Suppressor macrophage (primary cell): ENCODE measurements at regions not wholly inside any gene's neighbourhood (a gene's known extent, or its start where the extent isn't known, plus 50 kb on each side); places are given as distances from the start of the nearest gene placed in this dataset.
A peak's percentile ranks its signal among the peaks of the same experiment; 100 is the strongest.
"Not testable (repeated sequence)": the region's sequence is repeated elsewhere in the genome, so short reads cannot be mapped to it uniquely, and the experiment has no call there.

Source experiments
- DNase-seq, 4 experiments: peaks; one replicate each; pipeline ENCODE4 v3.0.0-alpha.2; 2020 to 2022

DNA sequence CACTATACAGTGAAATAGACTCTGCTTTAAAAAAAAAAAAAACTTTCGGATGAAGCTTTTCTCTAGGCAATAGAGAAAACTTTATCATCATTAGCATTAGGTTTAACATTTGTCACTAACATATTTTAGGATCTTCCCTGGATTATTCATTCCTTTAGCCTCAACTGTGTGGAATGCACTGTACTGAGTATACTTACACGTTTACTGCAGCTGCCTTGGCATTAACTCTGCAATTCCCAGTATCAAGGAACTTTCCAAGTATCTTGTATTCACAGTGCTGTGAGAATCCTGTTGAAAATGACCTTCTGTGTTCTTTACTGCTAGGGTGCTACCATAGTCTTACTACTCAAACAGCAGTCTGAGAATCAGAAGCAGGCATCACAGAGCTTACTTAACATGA lies 328.2 kb upstream of the COL3A1 start:
- no peak for DNase-seq

DNA sequence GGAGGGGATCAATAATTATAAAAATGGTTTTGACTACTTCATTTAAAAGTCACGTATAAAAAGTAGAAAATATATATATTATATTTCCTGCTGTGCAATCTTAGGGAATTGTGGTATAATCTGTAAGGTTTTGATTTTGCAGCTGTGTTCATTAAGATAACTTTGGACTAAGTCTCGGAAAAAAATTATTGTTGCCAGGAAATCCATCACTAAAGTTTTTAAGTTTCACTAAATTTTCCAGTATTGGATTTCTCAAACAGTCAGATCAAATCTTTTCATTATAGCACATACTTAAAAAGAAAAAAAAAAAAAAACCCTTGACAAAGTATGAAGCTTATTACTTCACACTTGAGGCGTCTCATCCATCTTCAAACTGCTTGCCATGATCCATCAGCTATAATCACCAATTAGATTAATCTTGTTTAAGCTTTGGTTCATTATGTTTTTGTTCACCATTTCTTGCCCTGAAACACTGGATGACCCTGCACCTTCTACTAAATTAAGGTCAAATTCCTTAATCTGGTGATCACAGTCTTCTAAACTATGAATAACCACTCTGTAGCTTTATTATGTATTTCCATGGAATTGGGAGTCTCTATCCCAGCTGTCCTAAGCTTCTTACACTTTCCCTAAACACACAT lies 326.6 kb upstream of the COL3A1 start:
- no peak for DNase-seq

DNA sequence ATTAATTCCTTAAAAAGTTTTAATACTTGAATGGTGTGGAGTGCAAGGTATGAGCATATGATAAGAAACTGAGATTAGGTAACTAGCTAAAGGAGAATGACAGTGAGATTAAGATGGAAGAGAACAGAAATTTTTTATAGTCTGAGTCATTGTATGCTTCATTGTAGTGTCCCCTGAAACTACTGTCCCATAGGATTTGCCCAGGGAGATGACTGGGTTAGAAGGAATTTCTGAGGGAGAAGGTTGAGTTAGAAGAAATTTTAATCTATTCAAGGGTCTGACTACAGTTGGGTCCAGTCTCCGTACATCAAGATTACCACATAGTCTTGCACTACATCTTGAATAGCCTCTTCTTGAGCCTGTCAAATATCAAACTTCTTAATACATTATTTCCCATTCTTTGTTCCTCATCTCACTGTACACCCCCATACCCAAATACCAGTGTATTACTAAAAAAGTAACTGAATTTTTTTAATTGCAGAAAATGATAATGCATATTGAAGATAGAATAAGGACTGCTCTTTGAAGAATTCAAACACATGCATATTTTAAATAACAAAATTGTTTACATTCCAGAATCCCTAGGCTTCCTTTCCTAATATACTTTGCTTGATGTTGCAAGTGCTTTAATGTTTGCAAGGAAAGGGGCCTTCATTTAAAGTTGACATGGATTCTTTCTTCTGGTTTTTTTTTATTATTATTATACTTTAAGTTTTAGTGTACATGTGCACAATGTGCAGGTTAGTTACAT lies 314.3 kb upstream of the COL3A1 start:
- no peak for DNase-seq

DNA sequence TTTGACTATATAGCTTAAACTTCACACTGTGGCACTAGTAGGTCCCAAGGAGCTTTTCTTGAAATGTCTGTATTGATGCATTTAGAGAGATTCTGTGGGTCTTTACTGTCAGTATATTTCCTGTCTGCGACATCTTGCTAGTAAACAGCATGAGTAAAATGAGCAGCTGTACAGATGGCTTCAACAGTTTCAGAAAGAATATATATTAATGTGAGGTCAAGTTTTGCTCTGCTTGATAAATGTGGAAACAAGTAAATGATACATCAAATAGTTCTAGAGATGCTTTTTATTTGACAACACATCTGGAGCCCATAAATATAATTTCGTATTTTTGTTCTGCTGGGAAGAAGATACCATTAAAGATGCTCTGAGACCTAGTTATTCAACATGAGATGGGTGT lies 310.9 kb upstream of the COL3A1 start:
- DNase-seq = no peak

DNA sequence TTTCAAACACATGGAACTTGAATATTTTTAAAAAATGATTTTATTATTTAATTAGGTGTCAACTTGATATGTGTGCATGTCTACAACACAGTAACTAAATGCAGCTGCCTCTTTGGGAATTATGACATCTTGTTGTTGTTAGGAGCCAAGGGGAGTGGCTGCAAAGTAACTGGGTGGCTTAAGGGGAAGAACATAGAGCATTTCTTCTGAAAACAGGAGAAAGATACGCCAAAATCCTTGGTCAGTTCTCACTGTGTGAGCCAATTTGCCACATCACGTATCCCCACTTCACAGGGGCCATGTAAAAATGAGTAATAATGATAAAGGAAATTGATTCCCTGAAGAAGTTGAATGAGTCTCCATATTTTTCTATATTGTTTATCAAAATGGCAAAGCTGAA lies 309.8 kb upstream of the COL3A1 start:
- DNase-seq = no peak

DNA sequence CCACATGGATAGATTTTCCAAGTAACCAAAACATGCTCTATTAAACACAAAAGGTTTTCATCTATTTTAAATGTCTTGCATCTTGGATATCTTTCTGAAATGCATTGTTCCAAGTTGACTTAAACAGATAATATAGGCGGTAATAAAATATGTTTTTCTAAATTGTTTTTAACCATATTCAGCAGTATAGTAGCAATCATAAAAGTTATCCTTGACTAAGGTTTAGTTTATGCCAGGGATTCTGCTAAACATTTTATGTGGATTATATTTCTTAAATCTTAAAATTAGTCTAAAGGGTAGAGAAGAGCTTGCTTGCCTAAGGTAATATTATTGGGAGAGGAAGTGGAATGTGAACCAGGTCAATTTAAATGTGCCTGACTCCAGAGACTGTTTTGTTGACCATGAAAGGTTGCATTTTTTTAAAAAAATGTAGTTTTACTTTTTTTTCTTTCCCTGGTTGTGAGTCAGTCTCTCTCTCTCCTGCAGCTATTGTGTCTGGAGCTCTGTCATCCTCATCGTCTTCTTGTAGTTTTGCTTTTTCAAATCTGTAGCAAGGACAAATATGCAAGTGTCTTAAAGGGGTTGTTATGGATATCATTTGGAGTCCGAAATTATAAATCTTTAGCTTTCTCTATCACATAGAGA lies 309.1 kb upstream of the COL3A1 start:
- no peak for DNase-seq

DNA sequence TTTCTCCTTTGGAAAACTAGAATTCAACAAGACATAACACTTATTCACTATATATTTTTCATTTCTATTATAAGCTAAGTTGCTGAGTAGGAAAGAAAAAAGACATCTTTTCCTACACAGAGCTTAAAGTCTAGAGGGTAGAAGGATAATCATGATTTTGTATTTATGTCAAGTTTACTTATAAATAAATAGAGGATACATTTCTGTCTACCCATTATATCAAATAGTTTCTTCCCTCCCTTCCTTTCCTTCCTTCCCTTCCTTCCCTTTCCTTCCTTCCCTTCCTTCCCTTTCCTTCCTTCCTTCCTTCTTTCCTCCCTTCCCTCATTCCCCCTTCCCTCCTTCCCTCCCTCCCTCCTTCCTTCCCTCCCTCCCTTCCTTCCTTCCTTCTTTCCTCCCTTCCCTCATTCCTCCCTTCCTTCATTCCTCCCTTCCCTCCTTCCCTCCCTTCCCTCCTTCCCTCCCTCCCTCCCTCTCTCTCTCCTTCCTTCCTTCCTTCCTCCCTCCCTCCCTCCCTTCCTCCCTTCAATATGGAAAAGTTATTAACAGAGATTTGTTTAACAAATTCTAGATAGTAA lies 308.4 kb upstream of the COL3A1 start:
- no peak for DNase-seq

DNA sequence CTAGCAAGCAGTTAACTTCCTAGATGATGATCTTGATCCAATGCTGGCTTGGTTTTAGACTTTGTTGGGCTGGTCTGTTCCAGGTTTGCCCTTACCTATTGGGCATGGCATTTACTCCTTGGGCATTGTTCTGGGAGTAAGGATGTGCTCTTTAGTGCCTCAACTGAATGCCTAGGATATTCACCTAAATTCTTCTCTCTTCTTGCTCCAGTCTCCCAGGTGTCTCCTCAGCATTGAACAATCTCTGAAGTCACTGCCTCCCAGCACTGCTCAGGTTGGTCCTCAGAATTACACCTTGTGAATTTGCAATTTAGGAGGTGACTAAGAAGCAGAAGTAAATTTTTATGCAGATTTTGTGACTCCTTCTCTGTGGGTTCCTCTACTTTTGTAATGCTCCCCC lies 307.7 kb upstream of the COL3A1 start:
- DNase-seq = no peak

DNA sequence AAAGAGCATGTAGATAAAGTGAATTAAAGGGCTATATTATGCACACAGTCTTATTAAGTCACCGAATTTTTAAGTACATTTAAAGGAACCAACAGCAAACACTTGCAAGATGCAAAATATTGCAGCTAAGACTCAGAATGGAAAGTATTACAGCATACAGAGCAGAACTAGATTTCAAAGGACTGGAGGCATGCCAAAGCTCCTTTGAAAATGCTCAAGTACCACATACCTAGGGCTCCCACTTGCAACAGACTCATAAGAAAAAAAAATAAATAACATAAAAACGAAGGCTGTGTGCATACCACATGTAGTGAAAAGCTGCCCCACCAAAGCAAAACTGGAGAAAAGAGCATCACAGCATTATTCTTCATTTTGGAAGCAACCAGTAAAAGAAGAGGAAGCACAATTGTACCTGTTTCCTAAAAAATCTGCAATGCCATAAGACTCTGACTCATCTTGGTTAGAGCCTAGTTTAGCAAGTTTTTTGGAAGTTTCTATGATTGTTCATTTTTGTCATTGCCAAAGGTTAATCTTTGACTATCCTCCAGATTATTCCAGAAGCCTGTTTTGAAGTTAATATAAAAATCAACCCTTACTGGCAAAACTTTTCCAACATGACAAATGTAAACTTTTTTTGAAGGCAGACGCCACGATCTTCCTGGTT lies 306.0 kb upstream of the COL3A1 start:
- DNase-seq = peak in 2 of 4 experiments; percentile 6 to 8

DNA sequence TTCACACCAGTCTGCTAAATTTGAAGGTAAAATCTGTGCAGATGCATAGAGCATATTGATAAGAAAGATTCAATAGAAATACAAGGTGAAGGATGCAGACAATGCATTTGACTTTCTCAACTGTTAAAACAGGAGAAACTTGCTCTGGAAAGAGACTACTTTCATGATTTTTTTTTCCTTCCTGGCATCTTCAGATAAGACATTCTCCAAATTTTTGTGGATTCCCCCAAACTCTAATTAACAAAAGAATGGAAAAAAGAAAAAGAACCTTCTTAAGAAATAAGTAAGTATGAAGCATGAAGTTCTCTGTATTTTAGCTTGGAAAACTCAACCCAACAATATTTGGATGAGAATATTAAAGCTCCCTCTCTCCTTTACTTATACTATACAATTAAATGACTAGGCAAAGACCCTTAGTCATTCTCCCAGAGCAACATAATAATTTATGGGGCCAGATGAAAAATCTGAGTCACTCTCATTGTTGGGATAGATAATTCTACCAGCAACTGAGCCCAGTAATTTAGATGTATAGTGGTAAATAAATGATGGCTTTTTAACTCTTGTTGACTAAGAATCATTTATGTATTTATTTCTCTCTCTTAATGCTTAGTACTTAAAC lies 298.7 kb upstream of the COL3A1 start:
- DNase-seq = no peak

DNA sequence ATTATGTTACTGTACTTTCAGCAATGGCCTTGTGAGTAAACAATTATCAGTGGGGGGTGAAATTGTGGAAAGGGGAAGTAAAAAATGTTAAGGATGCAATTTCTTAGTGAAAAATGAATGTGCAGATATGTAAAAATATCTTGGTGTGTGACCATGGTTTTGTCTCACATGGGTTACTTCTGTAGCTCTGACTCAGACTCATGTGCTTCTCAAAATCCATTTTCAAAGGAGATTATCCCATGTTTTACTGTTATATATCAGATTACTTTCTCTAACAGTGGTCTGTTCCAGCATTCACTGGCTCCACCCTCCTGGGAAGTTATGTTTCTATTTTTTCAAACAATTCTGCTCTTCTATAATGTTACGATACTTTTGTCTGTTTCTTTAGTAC lies 298.2 kb upstream of the COL3A1 start:
- DNase-seq = peak in 3 of 4 experiments; percentile 4 to 56 (median 43)

DNA sequence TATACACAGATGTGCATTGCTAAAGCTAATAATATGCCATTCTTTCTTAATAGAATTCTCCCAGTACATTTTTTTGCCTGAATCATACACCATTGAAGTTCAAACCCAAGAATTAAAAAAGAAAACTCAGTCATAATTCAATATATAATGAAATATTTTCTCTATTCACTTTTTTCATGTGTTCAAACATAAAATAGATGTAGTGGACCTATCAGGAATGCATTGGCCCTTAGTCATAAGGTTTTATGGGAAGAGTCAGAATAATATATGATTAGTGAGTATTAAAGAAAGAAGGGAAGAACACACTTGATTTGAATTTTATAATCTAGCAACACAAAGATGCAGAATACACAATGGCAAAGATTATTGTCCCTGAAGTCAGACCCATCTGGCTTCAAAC lies 297.0 kb upstream of the COL3A1 start:
- no peak for DNase-seq

DNA sequence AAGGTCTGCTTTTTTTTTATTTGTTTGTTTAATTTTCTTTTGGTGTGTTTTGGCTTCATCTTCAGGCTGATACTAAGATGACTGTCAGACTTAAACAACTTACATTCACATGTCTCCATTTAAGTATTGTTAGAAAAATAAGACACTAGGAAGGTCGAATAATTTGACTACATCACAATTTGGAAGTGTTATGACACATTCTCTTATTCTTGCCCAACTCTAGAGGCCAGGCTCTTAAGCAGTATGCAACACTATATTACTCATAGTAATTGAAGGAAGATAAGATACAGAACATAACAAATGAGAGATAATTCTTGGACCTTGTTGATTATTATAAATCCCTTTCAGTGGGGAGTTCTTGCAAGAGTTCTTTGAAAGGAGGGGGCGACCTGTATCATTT lies 295.3 kb upstream of the COL3A1 start:
- peak in 2 of 4 experiments; percentile 5 to 7 for DNase-seq

DNA sequence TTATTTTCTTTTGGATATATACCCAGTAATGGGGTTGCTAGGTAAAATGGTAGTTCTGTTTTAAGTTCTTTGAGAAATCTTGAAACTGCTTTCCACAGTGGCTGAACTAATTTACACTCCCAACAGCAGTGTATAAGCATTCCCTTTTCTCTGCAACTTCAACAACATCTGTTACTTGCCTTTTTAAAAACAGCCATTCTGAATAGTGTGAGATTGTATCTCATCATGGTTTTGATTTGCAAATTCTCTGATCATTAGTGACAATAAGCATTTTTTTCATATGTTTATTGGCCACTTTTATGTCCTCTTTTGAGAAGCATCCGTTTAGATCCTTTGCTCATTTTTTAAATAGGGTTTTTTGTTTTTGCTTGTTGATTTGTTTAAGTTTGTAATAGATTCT lies 291.3 kb upstream of the COL3A1 start:
- no peak for DNase-seq

DNA sequence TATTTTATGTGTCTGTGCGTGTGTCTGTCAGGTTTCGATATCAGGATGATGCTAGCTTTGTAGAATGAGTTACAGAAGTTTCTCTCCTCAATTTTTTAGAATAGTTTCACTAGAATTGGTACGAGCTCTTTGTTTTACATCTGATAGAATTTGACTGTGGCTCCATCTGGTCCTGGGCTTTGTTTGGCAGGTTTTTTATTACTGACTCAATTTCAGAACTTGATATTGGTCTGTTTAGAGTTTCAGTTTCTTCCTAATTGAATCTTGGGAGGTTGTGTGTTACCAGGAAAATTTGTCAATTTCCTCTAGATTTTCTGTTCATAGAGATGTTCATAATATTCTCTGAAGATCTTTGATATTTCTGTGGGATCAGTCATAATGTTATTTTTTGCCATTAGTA lies 289.4 kb upstream of the COL3A1 start:
- no peak for DNase-seq

DNA sequence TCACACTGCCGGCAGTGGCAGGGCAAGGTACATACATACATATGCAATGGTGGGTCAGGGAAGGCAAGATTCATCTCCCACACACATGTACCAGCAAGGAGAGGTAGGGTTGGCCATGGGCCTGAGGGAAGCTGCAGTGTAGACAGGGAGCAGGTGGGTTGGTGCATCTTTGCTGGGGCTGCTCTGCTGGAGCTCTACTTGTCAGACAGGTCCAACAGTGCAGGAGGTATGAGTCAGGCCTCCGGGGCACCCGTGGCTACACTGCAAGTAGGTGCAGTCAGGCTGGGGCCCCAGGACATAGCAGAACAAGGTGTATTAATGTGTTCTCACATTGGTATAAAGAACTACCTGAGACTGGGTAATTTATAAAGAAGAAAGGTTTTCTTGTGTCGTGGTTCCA lies 281.1 kb upstream of the COL3A1 start:
- no peak for DNase-seq

DNA sequence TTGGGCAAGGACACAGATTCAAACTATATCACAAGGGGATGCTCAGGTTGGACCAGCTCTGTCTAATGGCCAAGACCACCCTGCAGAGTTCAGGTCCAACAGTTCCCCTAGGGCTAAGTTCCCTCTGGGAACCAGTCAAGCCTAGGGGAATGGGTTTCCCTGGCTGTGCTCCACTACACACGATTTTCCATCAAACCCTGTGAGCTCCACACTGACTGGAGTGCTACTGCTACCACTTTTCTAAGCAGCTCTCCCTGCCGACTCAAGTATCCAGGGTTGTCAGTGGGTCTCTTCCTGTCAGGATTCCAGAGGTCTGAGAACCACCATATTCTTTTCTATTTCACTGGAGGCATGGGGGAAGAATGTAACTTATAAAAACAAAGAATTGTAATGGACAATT lies 280.4 kb upstream of the COL3A1 start:
- no peak for DNase-seq

DNA sequence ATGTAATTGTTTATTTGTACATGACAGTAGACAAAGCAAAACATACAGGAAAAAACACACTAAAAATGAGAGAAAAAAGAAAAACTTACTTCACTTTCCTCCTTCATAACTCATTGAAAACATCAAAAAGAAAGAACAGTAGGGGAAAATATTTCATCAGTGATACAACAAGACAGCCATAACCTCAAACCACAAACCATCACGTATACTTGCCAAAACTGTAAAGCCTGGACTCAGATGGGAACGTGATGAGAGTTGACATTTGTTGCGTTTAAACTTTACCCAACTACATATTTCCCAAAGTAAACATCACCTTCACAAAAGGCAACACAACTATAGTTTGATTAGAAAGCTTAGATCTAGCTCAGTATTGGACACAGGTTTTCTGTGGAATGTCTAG lies 278.2 kb upstream of the COL3A1 start:
- DNase-seq = no peak

DNA sequence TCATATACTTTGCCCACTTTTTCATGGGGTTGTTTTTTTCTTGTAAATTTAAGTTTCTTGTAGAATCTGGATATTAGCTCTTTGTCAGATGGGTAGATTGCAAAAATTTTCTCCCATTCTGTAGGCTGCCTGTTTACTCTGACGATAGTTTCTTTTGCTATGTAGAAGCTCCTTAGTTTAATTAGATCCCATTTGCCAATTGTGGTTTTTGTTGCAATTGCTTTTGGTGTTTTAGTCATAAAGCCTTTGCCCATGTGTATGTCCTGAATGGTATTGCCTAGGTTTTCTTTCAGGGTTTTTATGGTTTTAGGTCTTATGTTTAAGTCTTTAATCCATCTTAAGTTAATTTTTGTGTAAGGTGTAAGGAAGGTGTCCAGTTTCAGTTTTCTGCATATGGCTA lies 276.0 kb upstream of the COL3A1 start:
- not testable (repeated sequence) for DNase-seq

DNA sequence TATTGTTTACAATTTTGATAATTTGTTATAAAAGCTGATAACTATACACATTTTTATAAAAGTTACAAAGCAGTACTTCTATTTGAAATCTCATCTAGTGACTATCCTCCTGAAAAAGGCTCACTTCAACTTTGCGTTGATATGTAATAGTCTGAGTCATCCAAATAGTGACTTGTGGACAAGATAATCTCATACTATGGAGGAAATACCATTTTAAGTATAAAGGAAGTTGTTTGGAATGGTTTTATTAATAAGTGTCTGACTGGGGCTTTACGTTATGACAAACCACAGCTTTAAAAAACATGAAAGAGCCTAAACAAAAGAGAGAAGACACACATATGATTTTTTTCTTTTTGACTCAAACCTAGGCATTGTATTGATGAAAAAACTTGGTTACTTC lies 272.3 kb upstream of the COL3A1 start:
- no peak for DNase-seq

DNA sequence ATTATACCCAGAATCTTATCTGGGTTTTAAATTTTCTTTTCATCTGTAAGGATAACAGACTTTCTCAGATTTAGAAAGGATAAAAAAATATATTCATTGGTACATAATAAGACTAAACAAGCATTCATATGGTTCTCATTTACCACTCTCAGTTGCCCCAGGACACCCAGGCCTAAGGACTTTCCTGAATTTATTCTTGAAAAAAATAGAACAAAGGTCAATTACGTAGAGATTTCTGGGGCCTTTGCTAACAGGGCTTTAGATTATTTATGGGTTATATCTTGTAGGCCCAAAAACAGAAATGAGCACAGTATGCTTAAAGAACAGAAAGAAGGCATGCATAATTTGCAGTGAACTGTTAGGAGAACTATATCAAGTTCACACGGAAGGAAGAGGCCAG lies 269.0 kb upstream of the COL3A1 start:
- DNase-seq = no peak

DNA sequence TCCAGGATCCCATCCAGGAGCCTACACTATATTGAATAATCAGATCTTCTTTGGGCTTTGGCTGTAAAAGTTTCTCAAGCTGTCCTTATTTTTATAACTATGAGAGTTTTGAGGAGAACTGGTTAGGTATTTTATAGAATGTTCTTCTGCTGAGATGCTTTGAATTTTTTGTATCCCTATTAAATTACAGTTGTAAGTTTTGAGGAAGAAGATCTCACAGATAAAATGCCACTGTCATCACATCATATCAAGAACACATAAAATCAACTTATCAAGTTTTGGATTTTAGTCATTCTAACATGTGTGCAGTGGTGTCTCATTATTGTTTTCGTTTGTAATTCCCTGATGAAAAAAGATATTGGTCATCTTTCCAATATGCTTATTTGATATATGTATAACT lies 260.2 kb upstream of the COL3A1 start:
- no peak for DNase-seq
